ENCODE measurements at regions not wholly inside any gene's neighbourhood (a gene's known extent, or its start where the extent isn't known, plus 50 kb on each side); places are given as distances from the start of the nearest gene placed in this dataset.

GRCh38 chr11:69211540-69211919, 55.8 kb downstream of the SMIM38 start:
- no peaks in the 10 kb centered on the region for H3K36me3 Mint-ChIP-seq (ENCODE audit: low read depth)
- Histone ChIP-seq H3K4me1 (ENCODE audit: insufficient read depth) (no peaks in the 10 kb centered on the region), H3K79me2 (replicated peaks; ENCODE audit: insufficient read depth) (no peaks in the 10 kb centered on the region), H2AFZ (peak overlapping the region; percentile 84; the same call in 1 of the 2 replicates), H3K4me3 (no peak overlapping the region), H3K4me2 (no peak overlapping the region), H3K36me3 (ENCODE audit: insufficient read depth) (no peaks in the 10 kb centered on the region), H3K27ac (ENCODE audit: low read depth) (no peak overlapping the region), H3K27me3 (ENCODE audit: insufficient read depth) (no peaks in the 10 kb centered on the region), H4K20me1 (replicated peaks; ENCODE audit: insufficient read depth) (no peaks in the 10 kb centered on the region), H3F3A (replicated peaks; ENCODE audit: low read depth) (no peaks in the 10 kb centered on the region), H3K9me2 (ENCODE audit: insufficient read depth) (peaks cover 6% of the 10 kb centered on the region; the same call in 1 of the 2 replicates)
- no peak overlapping the region for H3K27ac Mint-ChIP-seq
- ATAC-seq (peak; percentile 48), DNase-seq (ENCODE audit: low spot score) (no peak)
- TF ChIP-seq ZNF114 (CRISPR knock-in tag; IDR thresholded peaks at IDR 0.05) (no peak), POLR2AphosphoS5 (IDR thresholded peaks at IDR 0.05; ENCODE audit: low read depth) (no peak), EZH2phosphoT487 (IDR thresholded peaks at IDR 0.05; ENCODE audit: unreplicated experiment) (no peak), ZNF462 (CRISPR knock-in tag; IDR thresholded peaks at IDR 0.05) (no peak), ZNF331 (CRISPR knock-in tag; IDR thresholded peaks at IDR 0.05; ENCODE audit: low read depth) (no peak), STAT1 (IDR thresholded peaks at IDR 0.05; ENCODE audit: unreplicated experiment) (no peak), ETS1 (IDR thresholded peaks at IDR 0.05) (no peak), NANOG (IDR thresholded peaks at IDR 0.05; ENCODE audit: borderline replicate concordance) (no peak), CREB1 (CRISPR knock-in tag; IDR thresholded peaks at IDR 0.05; ENCODE audit: low read depth) (no peak), EZH2 (IDR thresholded peaks at IDR 0.05; ENCODE audit: low read depth, unreplicated experiment) (no peak), JUNB (IDR thresholded peaks at IDR 0.05; ENCODE audit: unreplicated experiment) (no peak)
- TF ChIP-seq, protein P1, sequence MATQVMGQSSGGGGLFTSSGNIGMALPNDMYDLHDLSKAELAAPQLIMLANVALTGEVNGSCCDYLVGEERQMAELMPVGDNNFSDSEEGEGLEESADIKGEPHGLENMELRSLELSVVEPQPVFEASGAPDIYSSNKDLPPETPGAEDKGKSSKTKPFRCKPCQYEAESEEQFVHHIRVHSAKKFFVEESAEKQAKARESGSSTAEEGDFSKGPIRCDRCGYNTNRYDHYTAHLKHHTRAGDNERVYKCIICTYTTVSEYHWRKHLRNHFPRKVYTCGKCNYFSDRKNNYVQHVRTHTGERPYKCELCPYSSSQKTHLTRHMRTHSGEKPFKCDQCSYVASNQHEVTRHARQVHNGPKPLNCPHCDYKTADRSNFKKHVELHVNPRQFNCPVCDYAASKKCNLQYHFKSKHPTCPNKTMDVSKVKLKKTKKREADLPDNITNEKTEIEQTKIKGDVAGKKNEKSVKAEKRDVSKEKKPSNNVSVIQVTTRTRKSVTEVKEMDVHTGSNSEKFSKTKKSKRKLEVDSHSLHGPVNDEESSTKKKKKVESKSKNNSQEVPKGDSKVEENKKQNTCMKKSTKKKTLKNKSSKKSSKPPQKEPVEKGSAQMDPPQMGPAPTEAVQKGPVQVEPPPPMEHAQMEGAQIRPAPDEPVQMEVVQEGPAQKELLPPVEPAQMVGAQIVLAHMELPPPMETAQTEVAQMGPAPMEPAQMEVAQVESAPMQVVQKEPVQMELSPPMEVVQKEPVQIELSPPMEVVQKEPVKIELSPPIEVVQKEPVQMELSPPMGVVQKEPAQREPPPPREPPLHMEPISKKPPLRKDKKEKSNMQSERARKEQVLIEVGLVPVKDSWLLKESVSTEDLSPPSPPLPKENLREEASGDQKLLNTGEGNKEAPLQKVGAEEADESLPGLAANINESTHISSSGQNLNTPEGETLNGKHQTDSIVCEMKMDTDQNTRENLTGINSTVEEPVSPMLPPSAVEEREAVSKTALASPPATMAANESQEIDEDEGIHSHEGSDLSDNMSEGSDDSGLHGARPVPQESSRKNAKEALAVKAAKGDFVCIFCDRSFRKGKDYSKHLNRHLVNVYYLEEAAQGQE (IDR thresholded peaks at IDR 0.05; ENCODE audit: unreplicated experiment) = no peak
- TF ChIP-seq, protein P2, sequence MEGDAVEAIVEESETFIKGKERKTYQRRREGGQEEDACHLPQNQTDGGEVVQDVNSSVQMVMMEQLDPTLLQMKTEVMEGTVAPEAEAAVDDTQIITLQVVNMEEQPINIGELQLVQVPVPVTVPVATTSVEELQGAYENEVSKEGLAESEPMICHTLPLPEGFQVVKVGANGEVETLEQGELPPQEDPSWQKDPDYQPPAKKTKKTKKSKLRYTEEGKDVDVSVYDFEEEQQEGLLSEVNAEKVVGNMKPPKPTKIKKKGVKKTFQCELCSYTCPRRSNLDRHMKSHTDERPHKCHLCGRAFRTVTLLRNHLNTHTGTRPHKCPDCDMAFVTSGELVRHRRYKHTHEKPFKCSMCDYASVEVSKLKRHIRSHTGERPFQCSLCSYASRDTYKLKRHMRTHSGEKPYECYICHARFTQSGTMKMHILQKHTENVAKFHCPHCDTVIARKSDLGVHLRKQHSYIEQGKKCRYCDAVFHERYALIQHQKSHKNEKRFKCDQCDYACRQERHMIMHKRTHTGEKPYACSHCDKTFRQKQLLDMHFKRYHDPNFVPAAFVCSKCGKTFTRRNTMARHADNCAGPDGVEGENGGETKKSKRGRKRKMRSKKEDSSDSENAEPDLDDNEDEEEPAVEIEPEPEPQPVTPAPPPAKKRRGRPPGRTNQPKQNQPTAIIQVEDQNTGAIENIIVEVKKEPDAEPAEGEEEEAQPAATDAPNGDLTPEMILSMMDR (conservative IDR thresholded peaks at IDR 0.05; ENCODE audit: low read depth in 2 of 2) = no peak
- no peak overlapping the region for H3K4me3 Mint-ChIP-seq
- H3K9me3 Mint-ChIP-seq = peaks cover 3% of the 10 kb centered on the region; the same call in 2 of the 3 replicates
- peaks cover 10% of the 10 kb centered on the region for H3K4me1 Mint-ChIP-seq
- H3K27me3 Mint-ChIP-seq (ENCODE audit: insufficient read depth, low read depth, poor library complexity) = peaks cover 10% of the 10 kb centered on the region

Data from GM23338 (cell line).